Liver (tissue), 8 donors: ENCODE measurements at regions not wholly inside any gene's neighbourhood (a gene's known extent, or its start where the extent isn't known, plus 50 kb on each side); places are given as distances from the start of the nearest gene placed in this dataset.
A peak's percentile ranks its signal among the peaks of the same experiment; 100 is the strongest.

Experiments used
- DNase-seq: peaks from one replicate; pipeline ENCODE4 v3.0.0-alpha.2; 2017; ENCODE audit warnings: low spot score
- H3K27ac ChIP-seq, 2 donors: one replicate each; pipeline ENCODE4 v1.7.0; 2013; ENCODE audit warnings: inconsistent platforms in 2 of 2, low read length in 2 of 2, control low read depth in 1 of 2, low read depth in 1 of 2, mild to moderate bottlenecking in 1 of 2
- H3K27me3 ChIP-seq, 4 donors: one replicate each; pipeline versions ENCODE4 v1.6.1 to v1.7.0; 2013; ENCODE audit warnings: low read length in 3 of 4, inconsistent platforms in 1 of 4, mild to moderate bottlenecking in 1 of 4, moderate library complexity in 1 of 4; ENCODE audit not compliant: control insufficient read depth in 4 of 4, insufficient read depth in 4 of 4
- H3K36me3 ChIP-seq, 4 donors: one replicate each; pipeline versions ENCODE4 v1.6.1 to v1.7.0; 2013; ENCODE audit warnings: low read length in 3 of 4, mild to moderate bottlenecking in 3 of 4, low read depth in 1 of 4, moderate library complexity in 1 of 4; ENCODE audit not compliant: control insufficient read depth in 4 of 4, insufficient read depth in 3 of 4
- H3K4me1 ChIP-seq, 4 donors: one replicate each; pipeline versions ENCODE4 v1.6.1 to v1.7.0; 2013; ENCODE audit warnings: low read length in 3 of 4, mild to moderate bottlenecking in 3 of 4, moderate library complexity in 1 of 4; ENCODE audit not compliant: control insufficient read depth in 4 of 4, insufficient read depth in 4 of 4
- H3K4me3 ChIP-seq, 3 donors: one replicate each; pipeline versions ENCODE4 v1.6.1 to v1.7.0; 2013; ENCODE audit warnings: low read length in 3 of 3, control low read depth in 1 of 3, low read depth in 1 of 3, mild to moderate bottlenecking in 1 of 3
- H3K9ac ChIP-seq, 2 donors: one replicate each; pipeline ENCODE4 v1.7.0; 2013; ENCODE audit warnings: low read length in 2 of 2, mild to moderate bottlenecking in 2 of 2, moderate library complexity in 2 of 2, control low read depth in 1 of 2, low read depth in 1 of 2
- H3K9me3 ChIP-seq, 4 donors: one replicate each; pipeline versions ENCODE4 v1.6.1 to v1.7.0; 2013; ENCODE audit warnings: low read length in 3 of 4; ENCODE audit not compliant: control insufficient read depth in 4 of 4
- EGR1 ChIP-seq, 2 donors: IDR thresholded peaks; 2 replicates each; pipeline ENCODE4 v1.6.1; 2016 to 2018; ENCODE audit warnings: antibody characterized with exemption in 2 of 2, low read depth in 2 of 2
- FOXA1 ChIP-seq: IDR thresholded peaks from 2 replicates; pipeline ENCODE4 v1.6.1; 2016; ENCODE audit warnings: antibody characterized with exemption
- FOXA2 ChIP-seq: IDR thresholded peaks from 2 replicates; pipeline ENCODE4 v1.6.1; 2016; ENCODE audit warnings: antibody characterized with exemption
- GABPA ChIP-seq, 2 donors: IDR thresholded peaks in 1 of 2; conservative IDR thresholded peaks in 1 of 2; 2 replicates each; pipeline ENCODE4 v1.6.1; 2016; ENCODE audit warnings: antibody characterized with exemption in 2 of 2, mild to moderate bottlenecking in 1 of 2, moderate library complexity in 1 of 2
- HNF4A ChIP-seq, 2 donors: conservative IDR thresholded peaks; 2 replicates each; pipeline ENCODE4 v1.6.1; 2016; ENCODE audit warnings: antibody characterized with exemption in 2 of 2, mild to moderate bottlenecking in 2 of 2
- JUND ChIP-seq, 2 donors: IDR thresholded peaks; 2 replicates each; pipeline ENCODE4 v1.6.1; 2016; ENCODE audit warnings: antibody characterized with exemption in 2 of 2
- RAD21 ChIP-seq, 2 donors: IDR thresholded peaks; 2 replicates each; pipeline ENCODE4 v1.6.1; 2016; ENCODE audit warnings: antibody characterized with exemption in 2 of 2, mild to moderate bottlenecking in 2 of 2
- SP1 ChIP-seq: IDR thresholded peaks from 2 replicates; pipeline ENCODE4 v1.6.1; 2018; ENCODE audit warnings: antibody characterized with exemption, mild to moderate bottlenecking
- TAF1 ChIP-seq: conservative IDR thresholded peaks from 2 replicates; pipeline ENCODE4 v1.6.1; 2016; ENCODE audit warnings: antibody characterized with exemption, mild to moderate bottlenecking
- ZBTB33 ChIP-seq: IDR thresholded peaks from 2 replicates; pipeline ENCODE4 v1.6.1; 2016; ENCODE audit warnings: antibody characterized with exemption
- WGBS: extraction: QIAGEN DNeasy Blood & Tissue Kit; methylation state at CpG from one replicate; pipeline ENCODE4 v1.1.7; 2013; 5-methylcytosine and 5-hydroxymethylcytosine counted together
- TF ChIP-seq, protein P1 (sequence below): IDR thresholded peaks from 2 replicates; pipeline ENCODE4 v1.6.1; 2016; ENCODE audit warnings: antibody characterized with exemption
- TF ChIP-seq, protein P2 (sequence below): fragments of 150-350 bp; IDR thresholded peaks from 2 replicates; pipeline ENCODE4 v1.5.1; 2017; ENCODE audit warnings: improper control_type of control experiment, low read depth, low read length; ENCODE audit not compliant: missing input control
- TF ChIP-seq, protein P3 (sequence below): IDR thresholded peaks from 2 replicates; pipeline ENCODE4 v1.6.1; 2016; ENCODE audit warnings: antibody characterized with exemption
- donor health status: healthy.
- donor health status: healthy.
- donor health status: healthy.
- donor health status: healthy.
- donor health status: healthy.

GRCh38 chr12:24631676-24632426 lies 317.1 kb downstream of the BCAT1 start:
- no peak overlapping the region for H3K4me3 ChIP-seq
- TF ChIP-seq SP1 (no peak), FOXA2 (no peak)
- TF ChIP-seq, protein P1, sequence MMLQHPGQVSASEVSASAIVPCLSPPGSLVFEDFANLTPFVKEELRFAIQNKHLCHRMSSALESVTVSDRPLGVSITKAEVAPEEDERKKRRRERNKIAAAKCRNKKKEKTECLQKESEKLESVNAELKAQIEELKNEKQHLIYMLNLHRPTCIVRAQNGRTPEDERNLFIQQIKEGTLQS: no peak
- H3K9me3 ChIP-seq: no peaks in the 10 kb centered on the region
- no peaks in the 10 kb centered on the region for H3K27me3 ChIP-seq
- no peaks in the 10 kb centered on the region for H3K36me3 ChIP-seq
- WGBS: 85% methylated on average over 3 of the region's 3 CpGs
- H3K9ac ChIP-seq: no peak overlapping the region
- DNase-seq: no peak
- no peak overlapping the region for H3K27ac ChIP-seq
- no peaks in the 10 kb centered on the region for H3K4me1 ChIP-seq

- Histone ChIP-seq H3K4me3 (no peak overlapping the region), H3K27me3 (no peaks in the 10 kb centered on the region), H3K27ac (no peak overlapping the region), H3K9me3 (no peaks in the 10 kb centered on the region), H3K9ac (no peak overlapping the region), H3K36me3 (no peaks in the 10 kb centered on the region), H3K4me1 (no peaks in the 10 kb centered on the region)
- TF ChIP-seq FOXA1 (no peak), GABPA (IDR thresholded peaks at IDR 0.05 in 1 of 2, conservative IDR thresholded peaks at IDR 0.05 in 1 of 2) (no peak), HNF4A (conservative IDR thresholded peaks at IDR 0.05) (no peak), EGR1 (IDR thresholded peaks at IDR 0.05; ENCODE audit: low read depth in 2 of 2) (no peak), FOXA2 (no peak), SP1 (no peak), TAF1 (no peak)
- TF ChIP-seq, protein P2, sequence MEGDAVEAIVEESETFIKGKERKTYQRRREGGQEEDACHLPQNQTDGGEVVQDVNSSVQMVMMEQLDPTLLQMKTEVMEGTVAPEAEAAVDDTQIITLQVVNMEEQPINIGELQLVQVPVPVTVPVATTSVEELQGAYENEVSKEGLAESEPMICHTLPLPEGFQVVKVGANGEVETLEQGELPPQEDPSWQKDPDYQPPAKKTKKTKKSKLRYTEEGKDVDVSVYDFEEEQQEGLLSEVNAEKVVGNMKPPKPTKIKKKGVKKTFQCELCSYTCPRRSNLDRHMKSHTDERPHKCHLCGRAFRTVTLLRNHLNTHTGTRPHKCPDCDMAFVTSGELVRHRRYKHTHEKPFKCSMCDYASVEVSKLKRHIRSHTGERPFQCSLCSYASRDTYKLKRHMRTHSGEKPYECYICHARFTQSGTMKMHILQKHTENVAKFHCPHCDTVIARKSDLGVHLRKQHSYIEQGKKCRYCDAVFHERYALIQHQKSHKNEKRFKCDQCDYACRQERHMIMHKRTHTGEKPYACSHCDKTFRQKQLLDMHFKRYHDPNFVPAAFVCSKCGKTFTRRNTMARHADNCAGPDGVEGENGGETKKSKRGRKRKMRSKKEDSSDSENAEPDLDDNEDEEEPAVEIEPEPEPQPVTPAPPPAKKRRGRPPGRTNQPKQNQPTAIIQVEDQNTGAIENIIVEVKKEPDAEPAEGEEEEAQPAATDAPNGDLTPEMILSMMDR: no peak
- DNase-seq: no peak
- 88% methylated on average over 2 of the region's 2 CpGs for WGBS
Observed at GRCh38 chr12:24630856-24631255, 318.0 kb downstream of the BCAT1 start.

DNA sequence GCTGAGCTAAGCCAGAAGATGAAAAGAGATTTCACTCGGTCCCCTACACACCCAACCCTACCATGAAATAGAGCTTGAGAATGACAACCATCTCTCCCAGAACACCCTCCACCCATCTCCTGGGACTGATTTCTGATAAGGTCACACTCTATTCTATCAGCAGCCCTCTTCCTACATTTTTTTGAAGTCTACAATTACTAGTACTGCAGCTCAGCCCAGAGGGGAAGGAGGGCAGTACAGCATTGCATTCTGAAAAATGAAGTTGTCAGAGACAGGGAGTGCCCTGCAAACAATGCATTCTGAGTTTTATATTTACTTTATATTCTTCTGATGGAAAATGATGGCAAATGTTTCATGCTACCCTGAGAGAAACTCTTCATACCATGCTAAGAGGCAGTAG lies 318.5 kb downstream of the BCAT1 start:
- Histone ChIP-seq H3K36me3 (no peaks in the 10 kb centered on the region), H3K4me1 (no peaks in the 10 kb centered on the region), H3K4me3 (no peak overlapping the region), H3K27me3 (no peaks in the 10 kb centered on the region), H3K9me3 (no peaks in the 10 kb centered on the region), H3K9ac (no peak overlapping the region), H3K27ac (no peak overlapping the region)
- WGBS: 73% methylated on average over 1 of the region's 1 CpG
- no peak for DNase-seq
- TF ChIP-seq JUND (IDR thresholded peaks at IDR 0.05): no peak
- TF ChIP-seq, protein P3, sequence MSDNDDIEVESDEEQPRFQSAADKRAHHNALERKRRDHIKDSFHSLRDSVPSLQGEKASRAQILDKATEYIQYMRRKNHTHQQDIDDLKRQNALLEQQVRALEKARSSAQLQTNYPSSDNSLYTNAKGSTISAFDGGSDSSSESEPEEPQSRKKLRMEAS: no peak
- TF ChIP-seq ZBTB33: no peak
- TF ChIP-seq SP1: no peak
- TF ChIP-seq HNF4A (conservative IDR thresholded peaks at IDR 0.05): no peak
- no peak for TF ChIP-seq TAF1
- peak in 1 of 2 donors; percentile 41 for TF ChIP-seq RAD21 (IDR thresholded peaks at IDR 0.05)
